ENCODE measurements at regions not wholly inside any gene's neighbourhood (a gene's known extent, or its start where the extent isn't known, plus 50 kb on each side); places are given as distances from the start of the nearest gene placed in this dataset.

DNA sequence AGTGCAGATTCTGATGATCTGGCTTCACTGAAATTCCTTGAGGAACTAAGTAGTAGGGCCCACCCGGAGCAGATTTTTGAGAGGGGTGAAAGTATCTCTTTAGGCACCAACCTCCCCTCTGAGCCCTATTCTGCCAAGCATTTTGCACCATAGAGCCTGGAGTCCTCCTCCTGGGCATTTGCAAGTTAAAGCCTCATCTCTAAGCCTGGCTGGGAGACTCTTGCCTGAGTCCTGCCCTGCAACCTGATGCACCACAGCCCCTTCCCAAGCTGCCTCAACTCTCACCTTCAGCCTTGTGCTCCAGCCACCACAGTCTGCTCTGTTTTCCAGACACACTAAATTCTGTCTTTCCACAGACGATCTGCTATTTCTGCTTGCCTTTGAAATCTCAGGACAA is 79.6 kb upstream of the PKDCC start:
- no peak for DNase-seq (ENCODE audit: low read depth)

DNA sequence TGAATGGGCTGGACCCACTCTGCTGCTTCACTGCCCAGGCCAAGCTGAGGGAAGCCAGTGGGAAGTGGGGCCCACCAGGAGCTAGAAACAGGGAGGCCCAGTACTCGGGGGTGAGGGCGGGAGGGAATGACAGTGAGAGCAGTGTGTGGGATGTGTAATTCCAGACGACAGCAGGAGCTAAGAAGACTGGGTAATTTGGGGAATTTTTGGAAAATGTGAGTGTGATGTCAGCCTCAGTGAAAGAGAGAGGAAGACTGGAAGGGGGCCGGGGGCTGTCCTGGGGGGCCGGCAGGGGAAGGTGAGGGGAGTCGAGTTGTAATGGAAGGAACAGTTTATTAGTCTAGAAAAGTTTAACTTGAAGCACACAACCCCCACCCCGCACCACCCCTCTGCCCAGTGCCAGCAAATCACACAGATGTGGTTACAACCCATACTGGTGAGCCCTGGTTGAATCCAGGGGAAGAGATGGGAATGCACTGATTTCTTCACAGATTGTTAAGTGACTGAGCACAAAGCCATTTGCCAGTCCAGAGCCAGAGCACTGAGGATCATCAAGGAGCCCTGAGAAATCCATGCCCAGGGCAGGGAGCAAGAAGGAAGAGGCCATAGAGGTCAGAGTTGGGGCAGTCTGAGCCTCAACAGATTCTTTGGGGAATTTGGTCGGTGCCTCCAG is 76.7 kb upstream of the PKDCC start:
- DNase-seq (ENCODE audit: low read depth): no peak

DNA sequence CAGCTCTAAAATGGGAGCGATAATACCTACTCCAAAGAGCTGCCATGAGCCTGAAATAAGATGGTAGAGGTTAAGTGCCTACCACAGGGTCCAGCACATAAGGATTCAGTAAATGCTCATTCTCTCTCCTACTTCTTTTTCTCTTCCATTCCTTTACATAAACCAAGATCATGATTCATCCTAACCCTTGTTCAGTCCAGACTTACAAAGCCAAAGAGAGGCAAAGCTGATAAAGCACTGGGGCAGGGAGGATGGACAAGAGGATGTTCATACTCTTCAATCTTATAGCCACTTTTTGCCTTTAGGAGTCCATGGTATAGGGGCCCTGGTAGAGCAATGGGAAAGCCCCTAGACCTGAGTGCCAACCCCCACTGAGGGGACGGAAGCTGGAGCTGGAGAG is 75.6 kb upstream of the PKDCC start:
- no peak for DNase-seq (ENCODE audit: low read depth)

DNA sequence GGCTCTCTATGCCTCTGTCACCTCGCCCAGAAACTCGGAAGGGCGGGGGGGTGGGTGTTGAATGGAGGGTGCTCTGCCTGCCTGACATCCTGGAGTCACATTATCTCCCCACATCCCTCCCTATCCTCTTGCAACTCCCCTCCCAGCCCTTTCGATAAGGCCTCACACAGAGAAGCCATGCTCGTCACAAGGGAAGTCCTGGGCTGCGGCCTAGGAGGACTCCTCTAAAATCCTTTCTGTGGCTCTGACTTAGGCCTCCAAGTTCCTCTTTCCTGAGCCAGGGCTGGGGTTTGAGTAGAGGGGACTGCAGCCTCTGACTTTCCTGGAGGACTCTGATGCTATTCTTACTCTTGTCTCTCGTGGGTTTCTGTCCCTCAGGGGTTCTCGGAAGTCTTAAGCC is 75.0 kb upstream of the PKDCC start:
- no peak for DNase-seq (ENCODE audit: low read depth)

DNA sequence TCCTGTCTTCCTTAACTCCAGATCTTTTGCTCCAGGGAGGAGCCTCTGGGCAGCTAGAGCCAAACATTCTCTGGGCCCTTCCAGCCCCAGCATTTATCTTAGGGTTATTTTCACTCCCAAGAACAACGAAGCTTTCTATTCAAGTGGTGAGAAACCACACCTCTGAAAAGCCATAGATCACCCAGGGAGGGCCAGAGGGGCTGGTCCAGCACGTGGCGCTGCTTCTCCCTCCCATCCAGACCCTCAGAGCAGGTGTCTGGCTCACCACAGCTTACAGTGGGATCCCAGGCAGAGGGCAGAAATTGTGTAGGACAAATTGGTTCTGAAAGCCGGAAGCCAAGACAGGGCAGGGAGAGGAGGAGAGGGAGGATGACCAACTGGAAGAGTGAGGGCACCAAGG is 74.0 kb upstream of the PKDCC start:
- DNase-seq (ENCODE audit: low read depth): no peak

DNA sequence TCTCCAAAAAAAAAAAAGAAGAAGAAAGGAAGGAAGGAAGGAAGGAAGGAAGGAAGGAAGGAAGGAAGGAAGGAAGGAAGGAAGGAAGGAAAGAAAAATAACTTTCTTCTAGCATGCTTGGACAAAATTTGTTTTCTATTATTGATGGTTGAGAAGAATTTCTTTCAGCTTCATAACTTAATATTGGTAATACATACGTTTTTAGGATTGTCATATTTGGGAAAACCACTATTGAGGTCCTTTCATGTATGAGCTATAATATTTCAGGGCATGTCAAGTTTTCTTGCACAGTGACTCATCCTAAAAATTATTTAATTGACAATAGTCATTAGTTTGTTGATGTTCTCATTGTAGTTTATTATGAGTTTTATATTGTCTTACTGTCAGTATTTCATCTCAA is 66.4 kb upstream of the PKDCC start:
- no peak for DNase-seq (ENCODE audit: low read depth)

DNA sequence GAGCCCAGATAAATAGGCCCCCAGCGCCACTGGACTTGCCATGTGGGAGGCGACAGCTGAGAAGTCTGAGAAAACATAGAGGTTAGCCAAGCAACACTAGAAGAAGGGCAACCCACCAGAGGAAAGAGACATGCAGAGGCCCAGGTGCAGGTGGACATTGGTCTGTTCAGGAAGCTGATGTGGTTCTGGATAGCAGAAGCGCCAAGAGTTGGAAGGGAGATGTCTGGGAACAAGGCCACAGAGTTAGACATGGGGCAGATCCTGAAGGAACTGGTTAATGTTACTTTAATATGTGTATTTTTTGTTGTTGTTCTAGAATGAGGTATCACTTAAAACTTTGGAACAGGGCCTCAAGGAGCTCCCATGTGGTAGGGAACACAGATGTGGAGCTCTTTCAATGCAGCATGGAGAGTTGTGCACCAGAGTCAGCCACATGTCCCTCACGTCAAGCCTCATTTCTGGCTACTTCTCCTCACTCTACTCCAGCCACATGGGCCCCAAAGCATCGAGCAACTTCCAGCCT is 62.2 kb upstream of the PKDCC start:
- no peak for DNase-seq (ENCODE audit: low read depth)

DNA sequence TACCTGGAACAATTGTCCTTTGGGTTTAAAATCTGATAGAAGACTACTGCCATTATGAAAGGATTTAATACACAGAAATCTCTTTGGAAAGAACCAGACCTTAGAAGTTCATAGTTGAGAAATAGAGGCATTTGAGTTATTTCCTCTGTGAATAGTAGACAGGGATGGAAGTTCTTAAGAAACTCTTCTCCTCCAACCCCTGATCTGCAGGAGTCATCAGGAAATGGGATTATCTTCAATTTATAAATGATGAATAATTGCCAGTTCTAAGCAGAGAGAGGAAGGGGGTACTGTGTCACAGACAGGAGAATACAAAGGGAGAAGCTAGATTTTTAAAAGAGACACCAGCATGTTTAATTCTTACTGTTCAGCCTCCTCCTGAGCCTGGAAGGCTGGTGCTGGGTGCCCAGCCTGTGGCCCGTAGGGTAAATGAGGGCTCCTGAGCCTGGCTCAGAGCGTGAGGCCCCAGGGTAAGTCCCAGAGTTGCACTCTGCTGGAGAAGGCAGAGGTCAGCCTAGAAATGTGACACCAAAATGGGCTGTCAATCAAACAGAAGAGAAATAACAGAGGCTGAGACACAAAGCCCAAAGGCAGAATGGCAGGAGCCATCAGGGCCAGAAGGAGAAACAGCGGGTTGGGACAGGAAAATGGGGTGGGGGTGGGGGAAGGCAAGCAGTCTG is 58.2 kb upstream of the PKDCC start:
- DNase-seq (ENCODE audit: low read depth): no peak

DNA sequence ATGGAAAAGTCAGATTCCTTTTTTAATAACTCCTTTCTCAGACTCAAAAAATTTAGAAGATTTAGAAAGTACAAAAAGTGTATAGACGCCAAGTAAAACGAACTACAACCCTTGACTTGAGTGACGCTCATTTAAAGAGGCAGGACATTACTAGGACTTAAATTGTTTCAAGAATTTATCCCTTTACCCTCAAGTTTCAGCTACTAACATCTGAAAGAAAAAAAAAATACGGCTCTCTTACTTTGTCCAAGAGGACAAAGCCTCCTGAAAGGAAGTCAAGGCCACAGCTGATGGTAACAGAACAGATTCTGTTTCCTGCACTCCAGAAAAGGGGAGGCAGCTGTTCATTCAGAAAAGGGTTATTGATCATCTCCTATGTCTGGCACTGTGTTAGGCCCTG is 57.6 kb upstream of the PKDCC start:
- DNase-seq (ENCODE audit: low read depth): no peak

DNA sequence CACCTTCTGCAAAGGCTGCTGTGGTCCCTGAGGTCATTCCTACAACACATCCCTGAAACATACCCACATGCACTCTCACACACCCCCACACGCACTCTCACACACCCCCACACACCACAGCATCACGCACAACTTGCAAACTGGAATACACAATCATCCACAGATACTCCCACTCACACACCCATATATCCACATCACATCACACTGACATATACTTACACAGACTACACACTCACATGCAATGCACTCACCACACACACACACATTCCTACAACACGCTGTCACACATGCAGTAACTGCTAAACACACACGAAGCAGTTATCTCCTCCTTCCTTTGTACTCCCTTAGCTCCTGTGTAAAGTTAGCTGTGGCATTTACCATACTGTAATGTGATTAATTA is 57.1 kb upstream of the PKDCC start:
- DNase-seq (ENCODE audit: low read depth): no peak

DNA sequence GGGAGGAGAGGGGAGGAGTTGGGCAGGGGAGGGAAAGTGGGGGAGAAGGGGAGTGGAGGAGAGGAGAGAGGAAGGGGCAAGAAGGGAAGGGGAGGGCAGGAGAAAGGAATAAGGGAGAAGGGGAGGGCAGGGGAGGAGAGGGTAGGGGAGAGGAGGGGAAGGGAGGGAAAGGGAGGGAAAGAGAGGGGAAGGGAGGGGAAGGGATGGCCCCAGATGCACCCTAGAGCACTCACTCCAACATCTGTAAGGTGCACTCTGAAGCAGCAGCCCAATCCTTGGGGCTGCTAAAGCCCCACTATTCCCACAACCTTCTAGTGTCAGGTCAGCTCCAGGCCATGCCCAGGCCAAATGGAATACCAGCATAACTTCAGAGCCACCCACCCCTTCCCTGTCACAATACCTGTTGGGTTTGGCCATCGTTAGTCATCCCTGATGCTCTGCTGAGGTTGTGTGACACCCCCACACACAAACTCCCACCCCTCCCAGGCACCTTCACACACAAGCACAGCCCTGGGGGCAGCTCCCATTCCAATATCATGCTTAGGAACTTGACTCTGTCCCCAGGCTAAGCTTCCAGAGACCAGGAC is 55.7 kb upstream of the PKDCC start:
- no peak for DNase-seq (ENCODE audit: low read depth)

DNA sequence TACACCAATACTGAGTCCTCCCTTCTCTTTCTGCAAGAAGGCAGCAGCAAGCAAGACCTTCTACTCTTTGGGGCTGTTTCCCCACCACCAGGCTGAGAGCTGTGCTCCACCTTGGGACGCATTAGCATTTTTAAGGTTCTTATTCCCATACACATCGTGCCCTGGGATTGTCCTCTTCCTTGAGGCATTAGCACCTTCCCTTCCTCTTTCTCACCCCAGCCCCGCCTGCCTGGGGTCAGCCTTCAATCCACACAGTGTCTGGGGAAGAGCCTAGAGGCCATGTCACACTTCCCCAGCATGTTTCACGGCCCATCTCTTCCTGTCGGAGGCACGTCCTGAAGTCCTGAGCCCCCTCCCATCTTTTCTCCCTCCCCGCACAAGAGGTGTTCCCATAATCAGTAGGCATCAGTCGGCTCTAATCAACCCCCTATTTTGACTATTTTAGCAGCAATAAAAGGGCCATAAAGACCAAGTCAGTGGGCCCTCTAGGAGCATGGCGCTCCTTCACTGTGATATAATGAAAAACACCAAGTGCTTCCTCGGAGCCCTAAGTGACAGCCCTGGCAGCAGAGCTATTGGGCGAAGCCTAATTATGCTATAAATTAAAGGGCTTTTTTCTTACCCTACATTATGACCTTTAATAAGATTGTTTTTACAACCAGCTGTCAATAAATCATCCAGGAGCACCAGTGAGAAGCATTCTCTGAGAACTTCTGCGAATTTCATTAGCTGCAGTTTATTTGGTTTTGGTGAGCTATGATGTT is 55.0 kb upstream of the PKDCC start:
- no peak for DNase-seq (ENCODE audit: low read depth)

DNA sequence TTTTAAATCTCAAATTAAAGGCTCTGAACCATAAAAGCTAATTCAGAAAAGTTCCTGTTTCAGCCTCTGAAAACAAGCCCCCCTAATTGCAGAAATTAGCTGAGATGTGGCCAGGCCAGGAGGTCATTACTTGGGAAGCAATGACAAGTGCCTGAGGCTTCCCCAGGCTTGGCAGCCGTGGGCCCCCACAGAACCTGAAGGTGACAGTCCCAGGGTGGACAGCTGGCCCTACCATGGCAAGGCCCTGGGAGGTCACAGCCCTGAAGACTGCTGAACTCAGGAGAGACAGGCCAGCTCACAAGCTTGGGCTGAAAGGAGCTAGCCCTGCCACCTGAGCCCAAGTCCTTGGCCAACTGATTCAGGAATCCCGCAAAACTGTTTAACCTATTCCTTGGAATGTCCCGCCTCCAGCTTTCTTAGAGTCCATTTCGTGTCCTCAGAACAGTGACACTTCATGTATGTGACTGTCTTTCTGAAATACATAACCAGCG is 54.3 kb upstream of the PKDCC start:
- no peak for DNase-seq (ENCODE audit: low read depth)

DNA sequence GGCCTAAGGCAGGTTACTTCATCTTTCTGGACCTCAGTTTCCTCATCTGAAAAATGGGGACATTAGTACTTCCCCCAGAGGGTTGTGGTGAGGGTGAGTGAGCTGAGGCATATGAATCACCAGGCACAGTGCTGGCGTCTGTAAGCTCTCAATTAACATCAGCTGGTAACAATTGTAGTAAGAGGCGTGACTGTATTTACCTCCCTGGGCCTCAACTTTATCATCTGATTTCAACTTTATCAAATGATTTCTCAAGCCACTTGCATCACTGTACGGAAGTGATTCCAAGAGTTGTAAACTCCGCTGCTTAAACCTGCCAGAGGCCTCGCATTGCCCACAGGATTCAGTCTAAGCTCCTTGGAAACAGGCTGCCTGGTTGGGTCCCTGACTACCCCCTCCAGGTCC is 53.6 kb upstream of the PKDCC start:
- peak; percentile 46 for DNase-seq (ENCODE audit: low read depth)

DNA sequence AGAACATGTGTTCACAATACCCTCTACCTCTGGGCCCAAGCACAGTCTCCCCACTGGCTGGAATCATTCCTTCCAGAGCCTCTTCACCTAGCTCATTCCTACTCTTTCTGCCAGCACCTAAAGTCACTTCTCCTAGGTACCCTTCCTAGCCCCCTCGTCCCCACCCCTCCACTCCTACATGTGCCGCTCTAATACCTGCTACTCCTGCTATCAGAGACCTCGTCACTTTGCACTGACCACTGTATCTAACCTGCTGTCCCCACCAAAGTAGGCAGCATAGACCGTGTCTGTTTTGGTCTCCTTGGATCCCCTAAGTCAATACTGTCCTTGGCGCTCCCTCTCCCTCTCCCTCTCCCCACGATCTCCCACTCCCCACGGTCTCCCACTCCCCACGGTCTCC is 53.2 kb upstream of the PKDCC start:
- DNase-seq (ENCODE audit: low read depth): no peak

DNA sequence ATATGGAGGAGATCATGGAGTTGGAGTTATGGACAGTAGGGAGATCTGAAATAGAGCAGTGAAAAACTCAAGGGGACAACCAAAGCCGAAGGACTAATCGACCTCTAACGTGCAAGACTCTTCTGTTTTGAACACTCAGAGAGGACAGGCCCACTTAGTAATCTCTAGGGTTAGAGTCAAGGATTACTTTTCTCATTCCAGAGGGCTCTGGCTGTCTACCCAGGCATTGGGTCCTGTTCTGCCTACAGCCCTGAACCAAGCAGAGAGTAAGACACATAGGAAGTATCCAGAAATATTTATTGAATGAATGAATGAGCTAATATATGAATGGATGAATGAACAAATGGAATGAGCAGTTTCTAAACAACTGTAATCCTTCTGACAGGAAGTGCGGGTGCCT is 50.3 kb upstream of the PKDCC start:
- no peak for DNase-seq (ENCODE audit: low read depth)
